Mesendoderm (in vitro differentiated cells): ENCODE measurements at regions not wholly inside any gene's neighbourhood (a gene's known extent, or its start where the extent isn't known, plus 50 kb on each side); places are given as distances from the start of the nearest gene placed in this dataset.

ENCODE experiments used
- DNase-seq: peaks from one replicate; pipeline ENCODE4 v3.0.0; 2013
- H2AK5ac ChIP-seq: 2 replicates; pipeline ENCODE4 v1.6.1; 2013; ENCODE audit warnings: low read length, inconsistent platforms
- H2BK120ac ChIP-seq: 2 replicates; pipeline ENCODE4 v1.6.1; 2013; ENCODE audit warnings: low read depth, mild to moderate bottlenecking, low read length, moderate library complexity, mixed read lengths
- H2BK15ac ChIP-seq: replicated peaks from 2 replicates; pipeline ENCODE4 v1.6.1; 2013; ENCODE audit warnings: low read depth, mild to moderate bottlenecking, moderate library complexity
- H2BK5ac ChIP-seq: 2 replicates; pipeline ENCODE4 v1.6.1; 2013; ENCODE audit warnings: low read length, inconsistent platforms
- H3K18ac ChIP-seq: 2 replicates; pipeline ENCODE4 v1.6.1; 2013; ENCODE audit warnings: mild to moderate bottlenecking, low read length, mixed read lengths
- H3K23ac ChIP-seq: one replicate; pipeline ENCODE4 v1.6.1; 2013; ENCODE audit warnings: low read length
- H3K27ac ChIP-seq: 2 replicates; pipeline ENCODE4 v1.5.1; 2013; ENCODE audit warnings: low read depth, mild to moderate bottlenecking, inconsistent platforms, low read length, moderate library complexity
- H3K27me3 ChIP-seq: 2 replicates; pipeline ENCODE4 v1.6.1; 2013; ENCODE audit warnings: low read length, control low read depth, mild to moderate bottlenecking, inconsistent platforms; ENCODE audit not compliant: insufficient read depth, poor library complexity
- H3K36me3 ChIP-seq: 2 replicates; pipeline ENCODE4 v1.6.1; 2013; ENCODE audit warnings: low read length, inconsistent platforms; ENCODE audit not compliant: control insufficient read depth, insufficient read depth
- H3K4ac ChIP-seq: one replicate; pipeline ENCODE4 v1.6.1; 2013; ENCODE audit warnings: low read depth, mild to moderate bottlenecking, low read length, moderate library complexity
- H3K4me1 ChIP-seq: 2 replicates; pipeline ENCODE4 v1.6.1; 2013; ENCODE audit warnings: low read depth, low read length, inconsistent platforms; ENCODE audit not compliant: control insufficient read depth
- H3K4me2 ChIP-seq: 2 replicates; pipeline ENCODE4 v1.6.1; 2013; ENCODE audit warnings: low read length
- H3K4me3 ChIP-seq: 2 replicates; pipeline ENCODE4 v1.5.1; 2013; ENCODE audit warnings: mild to moderate bottlenecking, low read length
- H3K56ac ChIP-seq: one replicate; pipeline ENCODE4 v1.6.1; 2013; ENCODE audit warnings: low read length
- H3K79me1 ChIP-seq: 2 replicates; pipeline ENCODE4 v1.6.1; 2013; ENCODE audit warnings: low read length, inconsistent platforms
- H3K79me2 ChIP-seq: 2 replicates; pipeline ENCODE4 v1.6.1; 2013; ENCODE audit warnings: mild to moderate bottlenecking, low read length; ENCODE audit not compliant: control insufficient read depth, insufficient read depth
- H3K9ac ChIP-seq: 2 replicates; pipeline ENCODE4 v1.6.1; 2013; ENCODE audit warnings: low read length, inconsistent platforms
- H4K5ac ChIP-seq: one replicate; pipeline ENCODE4 v1.6.1; 2013; ENCODE audit warnings: low read length
- H4K8ac ChIP-seq: one replicate; pipeline ENCODE4 v1.6.1; 2013; ENCODE audit warnings: low read depth, mild to moderate bottlenecking, control low read depth, low read length, moderate library complexity
- WGBS: extraction: QIAGEN DNeasy Blood & Tissue Kit; methylation state at CpG from one replicate; pipeline ENCODE4 v1.1.7; 2013; ENCODE audit warnings: low lambda C conversion rate, missing lambda C conversion rate; ENCODE audit not compliant: insufficient coverage; ENCODE audit errors: extremely low coverage; 5-methylcytosine and 5-hydroxymethylcytosine counted together

DNA sequence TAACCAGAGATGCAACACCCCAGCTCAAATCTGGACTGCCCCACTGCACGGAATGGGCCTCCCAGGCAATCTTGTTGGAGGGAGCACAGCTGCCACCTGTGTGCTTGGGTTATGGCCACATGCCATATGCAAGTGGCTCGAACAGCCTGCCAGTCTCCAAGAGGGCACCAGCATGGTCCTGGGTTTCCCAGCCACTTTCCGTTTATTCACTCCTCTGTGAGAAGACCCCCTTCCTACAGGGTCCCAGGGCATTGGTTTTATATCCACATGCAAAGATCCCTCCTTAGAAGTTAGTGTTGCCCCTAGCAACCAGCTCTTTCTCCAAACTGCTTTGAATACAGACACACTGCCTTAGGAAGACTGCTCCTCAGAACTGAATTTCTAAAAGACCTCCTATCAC is 487.8 kb downstream of the BUD13 start:
- Histone ChIP-seq H2BK5ac (no peak overlapping the region), H3K9ac (no peak overlapping the region), H3K27ac (no peak overlapping the region), H3K79me2 (no peaks in the 10 kb centered on the region), H3K18ac (no peak overlapping the region), H2AK5ac (no peak overlapping the region), H3K4me2 (no peak overlapping the region), H3K4me1 (no peaks in the 10 kb centered on the region), H4K5ac (no peak overlapping the region), H2BK15ac (no peak overlapping the region), H3K27me3 (no peaks in the 10 kb centered on the region), H3K4ac (no peak overlapping the region), H3K4me3 (no peak overlapping the region), H3K36me3 (no peaks in the 10 kb centered on the region), H3K79me1 (no peaks in the 10 kb centered on the region), H3K23ac (no peak overlapping the region), H2BK120ac (no peak overlapping the region), H4K8ac (no peak overlapping the region), H3K56ac (no peak overlapping the region)
- DNase-seq = no peak
- no CpG with 5 or more reads among the region's 3 CpGs for WGBS

DNA sequence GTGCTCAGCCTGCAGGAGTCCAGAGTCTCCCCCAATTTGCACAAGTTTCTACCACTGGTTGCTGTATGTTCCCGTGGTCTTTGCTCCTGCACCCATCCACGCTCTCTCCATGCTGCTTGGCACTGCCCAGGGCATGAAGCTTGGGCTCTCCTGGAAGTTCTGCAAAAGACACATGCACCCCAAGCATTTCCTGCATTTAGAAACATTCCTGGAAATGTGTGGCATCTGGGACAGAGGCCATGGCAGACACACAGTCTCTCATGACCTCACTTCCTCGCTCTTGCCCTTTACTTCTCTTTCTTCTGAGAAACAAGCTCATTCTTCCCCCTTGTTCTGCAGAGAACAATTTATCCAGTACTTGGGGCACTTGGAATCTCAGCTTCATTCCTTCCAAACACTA is 489.5 kb downstream of the BUD13 start:
- H3K4me3 ChIP-seq = no peak overlapping the region
- H2AK5ac ChIP-seq = no peak overlapping the region
- H3K18ac ChIP-seq = no peak overlapping the region
- no CpG with 5 or more reads among the region's 3 CpGs for WGBS
- H3K4me1 ChIP-seq = no peaks in the 10 kb centered on the region
- no peak overlapping the region for H3K4me2 ChIP-seq
- H3K9ac ChIP-seq = no peak overlapping the region
- no peaks in the 10 kb centered on the region for H3K27me3 ChIP-seq
- H4K8ac ChIP-seq = no peak overlapping the region
- no peak overlapping the region for H3K23ac ChIP-seq
- no peak for DNase-seq
- no peaks in the 10 kb centered on the region for H3K79me2 ChIP-seq
- no peak overlapping the region for H3K56ac ChIP-seq
- H2BK5ac ChIP-seq = no peak overlapping the region
- no peak overlapping the region for H3K27ac ChIP-seq
- H2BK15ac ChIP-seq = no peak overlapping the region
- H3K79me1 ChIP-seq = no peaks in the 10 kb centered on the region
- H3K36me3 ChIP-seq = no peaks in the 10 kb centered on the region
- no peak overlapping the region for H4K5ac ChIP-seq
- no peak overlapping the region for H2BK120ac ChIP-seq
- H3K4ac ChIP-seq = no peak overlapping the region

- Histone ChIP-seq H3K4ac (no peak overlapping the region), H4K5ac (no peak overlapping the region)
- no CpG with 5 or more reads among the region's 4 CpGs for WGBS
Observed at GRCh38 chr11:116282481-116282880, 490.3 kb downstream of the BUD13 start.

DNA sequence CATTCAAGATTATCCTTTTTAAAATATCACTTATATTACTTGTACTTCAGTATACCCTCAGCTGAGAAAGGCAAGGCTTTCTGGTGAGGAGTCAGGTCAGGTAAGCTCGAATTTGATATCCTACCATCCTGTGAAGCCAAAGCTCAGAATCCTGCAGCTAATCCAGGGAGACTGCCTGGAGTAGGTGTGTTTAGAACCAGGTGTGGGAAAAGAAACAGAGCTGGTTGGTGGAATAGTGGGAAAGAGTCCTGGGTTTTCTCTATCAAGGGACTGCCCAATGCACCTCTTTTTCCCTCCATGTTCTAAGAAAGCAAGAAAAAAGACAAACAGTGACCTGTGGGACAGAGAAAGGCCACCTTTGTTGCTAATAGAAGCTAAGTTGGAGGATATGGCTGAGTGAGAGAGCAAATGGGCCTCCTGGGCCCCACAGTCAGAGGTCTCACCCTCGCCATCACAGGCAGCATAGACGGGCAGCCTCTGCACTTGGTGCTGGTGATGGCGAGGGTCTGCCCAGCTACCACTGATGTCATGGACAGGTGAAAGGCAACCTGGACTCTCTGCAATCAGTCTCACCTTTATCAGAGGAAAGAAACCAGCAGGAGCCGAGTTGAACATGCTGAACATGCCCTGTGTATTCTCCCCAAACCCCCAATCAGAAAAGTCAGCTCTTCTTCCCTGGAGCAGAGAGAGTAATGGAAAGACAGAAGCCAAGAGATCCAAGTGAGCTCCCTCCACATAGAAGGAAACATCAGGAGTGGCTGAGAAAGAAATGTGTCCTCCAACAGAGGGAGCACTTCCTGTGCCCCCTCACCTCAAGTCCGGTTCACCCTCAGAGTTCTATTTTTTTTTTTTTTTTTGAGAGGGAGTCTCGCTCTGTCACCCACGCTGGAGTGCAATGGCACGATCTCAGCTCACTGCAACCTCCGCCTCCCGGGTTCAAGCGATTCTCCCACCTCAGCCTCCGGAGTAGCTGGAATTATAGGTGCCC is 491.3 kb downstream of the BUD13 start:
- H3K36me3 ChIP-seq = no peaks in the 10 kb centered on the region
- H3K18ac ChIP-seq = no peak overlapping the region
- H3K9ac ChIP-seq = no peak overlapping the region
- DNase-seq = peak; percentile 49
- H3K4me3 ChIP-seq = no peak overlapping the region
- H3K79me1 ChIP-seq = no peaks in the 10 kb centered on the region
- H4K5ac ChIP-seq = no peak overlapping the region
- WGBS = no CpG with 5 or more reads among the region's 13 CpGs
- no peaks in the 10 kb centered on the region for H3K27me3 ChIP-seq
- no peak overlapping the region for H3K4ac ChIP-seq
- H3K56ac ChIP-seq = no peak overlapping the region
- no peak overlapping the region for H2BK5ac ChIP-seq
- H2AK5ac ChIP-seq = no peak overlapping the region
- no peaks in the 10 kb centered on the region for H3K4me1 ChIP-seq
- no peak overlapping the region for H2BK15ac ChIP-seq
- H2BK120ac ChIP-seq = no peak overlapping the region
- H3K4me2 ChIP-seq = no peak overlapping the region
- H3K27ac ChIP-seq = no peak overlapping the region
- H3K23ac ChIP-seq = no peak overlapping the region
- H4K8ac ChIP-seq = no peak overlapping the region
- H3K79me2 ChIP-seq = no peaks in the 10 kb centered on the region

More at GRCh38 chr11:116282481-116282880, 490.3 kb downstream of the BUD13 start:
- Histone ChIP-seq H3K79me1 (no peaks in the 10 kb centered on the region), H3K9ac (no peak overlapping the region), H3K4me3 (no peak overlapping the region), H3K4me1 (no peaks in the 10 kb centered on the region), H3K4me2 (no peak overlapping the region), H3K79me2 (no peaks in the 10 kb centered on the region), H2BK15ac (no peak overlapping the region), H4K8ac (no peak overlapping the region), H3K27ac (no peak overlapping the region), H3K36me3 (no peaks in the 10 kb centered on the region), H3K56ac (no peak overlapping the region), H2AK5ac (no peak overlapping the region), H3K23ac (no peak overlapping the region), H2BK5ac (no peak overlapping the region), H2BK120ac (no peak overlapping the region), H3K18ac (no peak overlapping the region), H3K27me3 (no peaks in the 10 kb centered on the region)
- DNase-seq = no peak

- no CpG with 5 or more reads among the region's 4 CpGs for WGBS
- H3K9ac ChIP-seq = no peak overlapping the region
- H3K4ac ChIP-seq = no peak overlapping the region
- H3K4me1 ChIP-seq = peaks cover 2% of the 10 kb centered on the region
- H3K56ac ChIP-seq = no peak overlapping the region
- H4K5ac ChIP-seq = no peak overlapping the region
- H3K79me1 ChIP-seq = no peaks in the 10 kb centered on the region
- no peak overlapping the region for H3K27ac ChIP-seq
- no peak overlapping the region for H2BK120ac ChIP-seq
- H2BK5ac ChIP-seq = no peak overlapping the region
- no peak overlapping the region for H3K4me3 ChIP-seq
- H3K36me3 ChIP-seq = no peaks in the 10 kb centered on the region
- no peaks in the 10 kb centered on the region for H3K79me2 ChIP-seq
- H3K18ac ChIP-seq = no peak overlapping the region
- H2AK5ac ChIP-seq = no peak overlapping the region
- no peak overlapping the region for H3K23ac ChIP-seq
- H4K8ac ChIP-seq = no peak overlapping the region
- H3K4me2 ChIP-seq = no peak overlapping the region
- no peak for DNase-seq
- H2BK15ac ChIP-seq = no peak overlapping the region
- no peaks in the 10 kb centered on the region for H3K27me3 ChIP-seq
Observed at GRCh38 chr11:116279511-116279910, 493.3 kb downstream of the BUD13 start.
